ENCODE measurements at regions not wholly inside any gene's neighbourhood (a gene's known extent, or its start where the extent isn't known, plus 50 kb on each side); places are given as distances from the start of the nearest gene placed in this dataset.

GRCh38 chr9:88813638-88814209 lies 177.5 kb upstream of the S1PR3 start:
- H3K9me3 ChIP-seq (ENCODE audit: severe bottlenecking) = no peaks in the 10 kb centered on the region
- no peak for TF ChIP-seq CTCF (IDR thresholded peaks at IDR 0.05; ENCODE audit: poor library complexity, severe bottlenecking)
- H3K27me3 ChIP-seq (ENCODE audit: insufficient read depth, poor library complexity, severe bottlenecking) = no peaks in the 10 kb centered on the region
- H3K36me3 ChIP-seq (ENCODE audit: low read depth) = no peaks in the 10 kb centered on the region
- no peaks in the 10 kb centered on the region for H3K4me1 ChIP-seq (ENCODE audit: insufficient read depth, poor library complexity, severe bottlenecking)
- H3K27ac ChIP-seq (ENCODE audit: poor library complexity, severe bottlenecking) = no peak overlapping the region
- H3K4me3 ChIP-seq (ENCODE audit: severe bottlenecking) = no peak overlapping the region
- DNase-seq (ENCODE audit: low spot score) (no peak), ATAC-seq (ENCODE audit: low read depth) (no peak)

GRCh38 chr9:88814577-88814976 lies 176.7 kb upstream of the S1PR3 start:
- TF ChIP-seq CTCF (IDR thresholded peaks at IDR 0.05; ENCODE audit: poor library complexity, severe bottlenecking) = no peak
- Histone ChIP-seq H3K27me3 (ENCODE audit: insufficient read depth, poor library complexity, severe bottlenecking) (no peaks in the 10 kb centered on the region), H3K4me1 (ENCODE audit: insufficient read depth, poor library complexity, severe bottlenecking) (no peaks in the 10 kb centered on the region), H3K36me3 (ENCODE audit: low read depth) (no peaks in the 10 kb centered on the region), H3K9me3 (ENCODE audit: severe bottlenecking) (no peaks in the 10 kb centered on the region), H3K4me3 (ENCODE audit: severe bottlenecking) (no peak overlapping the region), H3K27ac (ENCODE audit: poor library complexity, severe bottlenecking) (no peak overlapping the region)
- DNase-seq (ENCODE audit: low spot score) (no peak), ATAC-seq (ENCODE audit: low read depth) (no peak)

GRCh38 chr9:88816141-88816540 lies 175.1 kb upstream of the S1PR3 start:
- Histone ChIP-seq H3K4me1 (ENCODE audit: insufficient read depth, poor library complexity, severe bottlenecking) (no peaks in the 10 kb centered on the region), H3K9me3 (ENCODE audit: severe bottlenecking) (no peaks in the 10 kb centered on the region), H3K36me3 (ENCODE audit: low read depth) (no peaks in the 10 kb centered on the region), H3K27ac (ENCODE audit: poor library complexity, severe bottlenecking) (no peak overlapping the region), H3K4me3 (ENCODE audit: severe bottlenecking) (no peak overlapping the region), H3K27me3 (ENCODE audit: insufficient read depth, poor library complexity, severe bottlenecking) (no peaks in the 10 kb centered on the region)
- no peak for ATAC-seq (ENCODE audit: low read depth)
- no peak for TF ChIP-seq CTCF (IDR thresholded peaks at IDR 0.05; ENCODE audit: poor library complexity, severe bottlenecking)
- no peak for DNase-seq (ENCODE audit: low spot score)

GRCh38 chr9:88816591-88816990 lies 174.7 kb upstream of the S1PR3 start:
- Histone ChIP-seq H3K27ac (ENCODE audit: poor library complexity, severe bottlenecking) (no peak overlapping the region), H3K4me1 (ENCODE audit: insufficient read depth, poor library complexity, severe bottlenecking) (no peaks in the 10 kb centered on the region), H3K36me3 (ENCODE audit: low read depth) (no peaks in the 10 kb centered on the region), H3K4me3 (ENCODE audit: severe bottlenecking) (no peak overlapping the region), H3K27me3 (ENCODE audit: insufficient read depth, poor library complexity, severe bottlenecking) (no peaks in the 10 kb centered on the region), H3K9me3 (ENCODE audit: severe bottlenecking) (no peaks in the 10 kb centered on the region)
- TF ChIP-seq CTCF (IDR thresholded peaks at IDR 0.05; ENCODE audit: poor library complexity, severe bottlenecking) = no peak
- no peak for DNase-seq (ENCODE audit: low spot score)
- no peak for ATAC-seq (ENCODE audit: low read depth)

- DNase-seq (ENCODE audit: low spot score) (no peak), ATAC-seq (ENCODE audit: low read depth) (no peak)
- no peaks in the 10 kb centered on the region for H3K27me3 ChIP-seq (ENCODE audit: insufficient read depth, poor library complexity, severe bottlenecking)
- TF ChIP-seq CTCF (IDR thresholded peaks at IDR 0.05; ENCODE audit: poor library complexity, severe bottlenecking) = no peak
- H3K4me1 ChIP-seq (ENCODE audit: insufficient read depth, poor library complexity, severe bottlenecking) = no peaks in the 10 kb centered on the region
- no peaks in the 10 kb centered on the region for H3K9me3 ChIP-seq (ENCODE audit: severe bottlenecking)
- H3K4me3 ChIP-seq (ENCODE audit: severe bottlenecking) = no peak overlapping the region
- H3K36me3 ChIP-seq (ENCODE audit: low read depth) = no peaks in the 10 kb centered on the region
- H3K27ac ChIP-seq (ENCODE audit: poor library complexity, severe bottlenecking) = no peak overlapping the region
Observed at GRCh38 chr9:88817628-88818027, 173.6 kb upstream of the S1PR3 start.

All from RWPE2 (cell line).